Caki2 (cell line): ENCODE measurements at regions not wholly inside any gene's neighbourhood (a gene's known extent, or its start where the extent isn't known, plus 50 kb on each side); places are given as distances from the start of the nearest gene placed in this dataset.
"Not testable (repeated sequence)": the region's sequence is repeated elsewhere in the genome, so short reads cannot be mapped to it uniquely, and the experiment has no call there.

Experiments used
- DNase-seq: peaks from one replicate; pipeline ENCODE4 v3.0.0-alpha.2; 2015; ENCODE audit warnings: low read depth
- in situ Hi-C: cut with HindIII; loops from 2 replicates; pipeline ENCODE4 v1.10.0; 2016; ENCODE audit warnings: low sequenced_read_pairs, low pct_unique_long_range_greater_than_20kb, mixed read lengths

GRCh38 chr2:107535905-107536689 lies 290.6 kb upstream of the RGPD4 start:
- in situ Hi-C loops, DNase-seq: not testable (repeated sequence)

GRCh38 chr2:107542314-107542740 lies 284.4 kb upstream of the RGPD4 start:
- in situ Hi-C loops: no loop called here
- no peak for DNase-seq

GRCh38 chr2:107543793-107544192 lies 282.9 kb upstream of the RGPD4 start:
- in situ Hi-C loops: no loop called here
- no peak for DNase-seq

- DNase-seq: no peak
- in situ Hi-C loops: no loop called here
These were observed 281.6 kb upstream of the RGPD4 start for GRCh38 chr2:107545066-107545465.

GRCh38 chr2:107545851-107546250 lies 280.8 kb upstream of the RGPD4 start:
- DNase-seq: no peak

GRCh38 chr2:107548216-107548615 lies 278.5 kb upstream of the RGPD4 start:
- in situ Hi-C loops: no loop called here
- no peak for DNase-seq

More at GRCh38 chr2:107545851-107546250, 280.8 kb upstream of the RGPD4 start:
- in situ Hi-C loops: no loop called here

GRCh38 chr2:107553046-107553445 lies 273.6 kb upstream of the RGPD4 start:
- in situ Hi-C loops: no loop called here

GRCh38 chr2:107553539-107553938 lies 273.2 kb upstream of the RGPD4 start:
- in situ Hi-C loops: no loop called here
- peak; percentile 13 for DNase-seq

More at GRCh38 chr2:107553046-107553445, 273.6 kb upstream of the RGPD4 start:
- DNase-seq: no peak

- in situ Hi-C loops: no loop called here
These were observed 270.6 kb upstream of the RGPD4 start for GRCh38 chr2:107556038-107556627.

GRCh38 chr2:107558295-107558694 lies 268.4 kb upstream of the RGPD4 start:
- in situ Hi-C loops: no loop called here
- no peak for DNase-seq

More at GRCh38 chr2:107556038-107556627, 270.6 kb upstream of the RGPD4 start:
- peak; percentile 12 for DNase-seq

- no peak for DNase-seq
- in situ Hi-C loops: no loop called here
These were observed 257.2 kb upstream of the RGPD4 start for GRCh38 chr2:107569496-107569895.

- no peak for DNase-seq
- in situ Hi-C loops: no loop called here
These were observed 255.8 kb upstream of the RGPD4 start for GRCh38 chr2:107570876-107571275.

- DNase-seq, in situ Hi-C loops: not testable (repeated sequence)
These were observed 253.8 kb upstream of the RGPD4 start for GRCh38 chr2:107572890-107573289.

- in situ Hi-C loops: no loop called here
- DNase-seq: no peak
These were observed 249.7 kb upstream of the RGPD4 start for GRCh38 chr2:107576991-107577390.

- in situ Hi-C loops: no loop called here
- DNase-seq: no peak
These were observed 244.2 kb upstream of the RGPD4 start for GRCh38 chr2:107582487-107582886.

- DNase-seq: no peak
- in situ Hi-C loops: no loop called here
These were observed 242.1 kb upstream of the RGPD4 start for GRCh38 chr2:107584577-107584976.

- DNase-seq: no peak
- in situ Hi-C loops: no loop called here
These were observed 240.8 kb upstream of the RGPD4 start for GRCh38 chr2:107585851-107586250.

- in situ Hi-C loops: no loop called here
- DNase-seq: no peak
These were observed 238.5 kb upstream of the RGPD4 start for GRCh38 chr2:107588181-107588580.

GRCh38 chr2:107589079-107589491 lies 237.6 kb upstream of the RGPD4 start:
- in situ Hi-C loops: no loop called here
- no peak for DNase-seq
